GM12872 (cell line): ENCODE measurements at regions not wholly inside any gene's neighbourhood (a gene's known extent, or its start where the extent isn't known, plus 50 kb on each side); places are given as distances from the start of the nearest gene placed in this dataset.

Experiments
- TF ChIP-seq, protein P1 (sequence below): IDR thresholded peaks from 3 replicates; pipeline ENCODE4 v1.5.1; 2011; ENCODE audit warnings: low read depth, mild to moderate bottlenecking, low read length, moderate library complexity; ENCODE audit not compliant: insufficient read depth

DNA sequence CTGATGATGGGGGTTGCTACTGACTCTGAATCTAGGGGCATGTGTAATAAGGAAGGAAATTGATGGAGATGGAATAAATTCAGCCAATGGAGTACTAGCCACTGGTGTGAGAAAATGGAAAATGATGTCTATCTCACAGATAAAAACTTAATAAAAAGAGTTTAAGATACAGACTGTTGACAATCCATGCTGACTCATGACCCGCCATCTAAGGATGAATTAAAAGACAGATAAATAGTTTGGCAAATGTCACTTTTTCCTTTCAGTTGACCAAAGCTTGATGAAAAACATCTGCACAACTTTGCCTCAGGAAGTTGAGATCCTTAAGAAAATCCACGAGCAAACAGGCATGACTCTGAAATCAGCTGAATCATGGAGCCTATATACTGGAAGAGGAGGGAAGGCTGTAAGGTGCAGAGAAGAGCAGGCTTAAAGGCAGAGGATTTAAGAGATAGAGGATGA, 82.6 kb upstream of the BMP5 start:
- TF ChIP-seq, protein P1, sequence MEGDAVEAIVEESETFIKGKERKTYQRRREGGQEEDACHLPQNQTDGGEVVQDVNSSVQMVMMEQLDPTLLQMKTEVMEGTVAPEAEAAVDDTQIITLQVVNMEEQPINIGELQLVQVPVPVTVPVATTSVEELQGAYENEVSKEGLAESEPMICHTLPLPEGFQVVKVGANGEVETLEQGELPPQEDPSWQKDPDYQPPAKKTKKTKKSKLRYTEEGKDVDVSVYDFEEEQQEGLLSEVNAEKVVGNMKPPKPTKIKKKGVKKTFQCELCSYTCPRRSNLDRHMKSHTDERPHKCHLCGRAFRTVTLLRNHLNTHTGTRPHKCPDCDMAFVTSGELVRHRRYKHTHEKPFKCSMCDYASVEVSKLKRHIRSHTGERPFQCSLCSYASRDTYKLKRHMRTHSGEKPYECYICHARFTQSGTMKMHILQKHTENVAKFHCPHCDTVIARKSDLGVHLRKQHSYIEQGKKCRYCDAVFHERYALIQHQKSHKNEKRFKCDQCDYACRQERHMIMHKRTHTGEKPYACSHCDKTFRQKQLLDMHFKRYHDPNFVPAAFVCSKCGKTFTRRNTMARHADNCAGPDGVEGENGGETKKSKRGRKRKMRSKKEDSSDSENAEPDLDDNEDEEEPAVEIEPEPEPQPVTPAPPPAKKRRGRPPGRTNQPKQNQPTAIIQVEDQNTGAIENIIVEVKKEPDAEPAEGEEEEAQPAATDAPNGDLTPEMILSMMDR, result no peak

DNA sequence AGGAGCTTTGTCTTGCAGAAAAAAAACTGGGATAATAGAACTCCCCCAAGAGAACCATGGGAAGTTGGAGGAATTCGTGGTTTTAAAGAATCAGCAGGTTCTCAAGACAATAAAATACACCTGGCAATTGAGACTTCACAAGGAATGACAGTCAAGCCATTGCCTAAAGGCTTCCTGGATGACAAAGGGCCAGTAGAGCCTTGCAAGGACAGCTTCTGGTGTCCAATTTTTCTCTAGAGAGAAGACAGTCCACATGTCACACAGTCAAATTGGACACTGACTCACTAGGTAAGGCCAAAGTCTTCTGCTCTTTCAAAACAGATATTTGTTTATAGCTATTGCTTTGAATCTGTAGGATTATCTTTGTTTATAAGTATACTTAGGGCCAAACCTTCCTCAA, 80.3 kb upstream of the BMP5 start:
- TF ChIP-seq, protein P1, result no peak

DNA sequence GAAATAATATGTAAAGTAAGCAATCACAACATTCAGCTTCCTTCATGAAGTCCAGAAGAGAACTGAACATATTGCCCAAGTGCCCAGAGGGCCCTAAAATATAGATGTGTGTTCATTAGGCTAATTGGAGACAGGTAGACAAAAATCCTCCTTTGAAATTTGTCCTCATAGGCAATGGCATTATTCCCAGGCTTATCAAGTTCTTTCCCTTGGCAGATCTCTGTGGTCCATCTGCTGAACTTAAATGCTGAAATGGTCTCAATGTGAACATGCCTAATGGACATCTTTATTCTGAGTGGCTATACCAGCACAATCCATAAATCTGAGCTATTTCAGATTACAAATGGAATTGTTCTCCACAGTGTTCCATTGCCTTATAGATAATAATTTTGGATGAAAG, 79.0 kb upstream of the BMP5 start:
- TF ChIP-seq, protein P1, result no peak

DNA sequence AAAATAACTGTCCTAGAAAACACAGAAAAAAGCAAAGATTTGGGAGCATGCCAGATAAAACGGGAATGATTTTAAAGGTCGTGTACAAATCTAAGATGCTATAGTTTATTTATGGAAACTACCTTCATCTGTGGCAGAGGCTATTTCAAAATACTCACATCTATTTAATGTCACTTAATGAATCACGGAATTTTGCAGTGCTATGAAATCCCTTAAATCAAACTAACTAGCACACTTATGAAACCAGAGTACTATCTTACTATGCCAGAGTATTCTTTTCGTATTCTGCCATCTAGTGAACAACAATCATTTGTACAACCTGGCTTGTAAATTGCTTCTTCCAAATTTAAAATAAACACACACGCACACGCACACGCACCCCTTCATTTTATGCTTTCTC, 77.9 kb upstream of the BMP5 start:
- TF ChIP-seq, protein P1, result 0 out of 3 replicates have a peak, but pooled peaks have one; percentile 4

DNA sequence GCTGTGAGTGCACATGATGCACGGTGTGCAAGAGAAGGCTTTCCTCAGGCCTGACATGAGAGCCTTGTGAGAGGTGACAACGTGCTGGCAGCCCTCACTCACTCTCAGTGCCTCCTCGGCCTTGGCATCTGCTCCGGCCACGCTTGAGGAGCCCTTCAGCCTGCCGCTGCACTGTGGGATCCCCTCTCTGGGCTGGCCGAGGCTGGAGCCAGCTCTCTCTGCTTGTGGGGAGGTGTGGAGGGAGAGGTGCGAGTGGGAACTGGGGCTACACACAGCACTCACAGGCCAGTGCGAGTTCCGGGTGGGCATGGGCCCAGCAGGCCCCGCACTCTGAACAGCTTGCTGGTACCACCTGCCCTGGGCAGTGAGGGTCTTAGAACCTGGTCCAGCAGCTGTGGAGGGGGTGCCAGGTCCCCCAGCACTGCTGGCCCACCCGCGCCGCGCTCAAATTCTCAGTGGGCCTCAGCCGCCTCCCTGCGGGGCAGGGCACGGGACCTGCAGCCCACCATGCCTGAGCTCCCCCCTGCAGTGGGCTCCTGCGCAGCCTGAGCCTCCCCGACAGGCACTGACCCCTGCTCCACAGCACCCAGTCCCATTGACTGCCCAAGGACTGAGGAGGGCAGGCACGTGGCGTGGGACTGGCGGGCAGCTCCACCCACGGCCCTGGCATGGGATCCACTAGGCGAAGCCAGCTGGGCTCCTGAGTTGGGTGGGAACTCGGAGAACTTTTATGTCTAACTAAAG, 74.9 kb upstream of the BMP5 start:
- TF ChIP-seq, protein P1, result no peak

DNA sequence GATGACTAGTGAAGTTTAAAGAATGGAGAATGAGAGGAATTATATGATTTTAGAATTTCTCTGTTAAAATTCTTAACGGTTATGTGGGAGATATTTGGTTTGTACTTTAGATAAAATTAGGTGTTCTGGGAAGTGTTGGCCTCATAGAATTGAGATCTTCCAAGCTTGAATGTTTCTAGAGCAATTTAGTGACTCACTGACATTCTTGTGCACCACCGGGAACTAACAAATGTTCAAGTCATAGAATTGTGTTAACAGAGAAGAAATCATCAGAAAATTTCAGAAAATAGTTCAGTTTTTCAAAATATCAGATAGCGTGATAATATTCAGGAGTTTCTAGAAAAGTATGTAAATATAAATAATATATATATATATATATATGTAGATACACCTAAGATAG, 67.9 kb upstream of the BMP5 start:
- TF ChIP-seq, protein P1, result no peak

DNA sequence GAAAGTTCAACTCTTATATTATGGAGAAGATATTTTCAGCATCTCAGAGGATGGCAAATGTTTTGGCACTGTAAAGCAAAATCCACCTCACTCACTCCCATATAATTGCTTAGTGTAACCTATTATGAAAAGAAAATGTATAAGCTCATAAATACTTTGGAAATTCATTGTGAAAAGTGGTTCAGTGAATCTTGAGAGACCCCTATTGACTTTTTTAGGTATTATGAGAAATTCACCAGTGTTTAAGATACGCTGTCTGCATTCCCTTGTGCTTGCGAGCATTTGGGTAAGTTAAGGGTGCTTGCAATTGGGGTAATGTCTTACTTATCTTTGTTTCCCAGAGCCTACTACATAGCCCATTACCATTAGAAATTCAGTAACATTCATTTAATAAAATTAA, 66.3 kb upstream of the BMP5 start:
- TF ChIP-seq, protein P1, result 0 out of 3 replicates have a peak, but pooled peaks have one; percentile 7
